ENCODE measurements at regions not wholly inside any gene's neighbourhood (a gene's known extent, or its start where the extent isn't known, plus 50 kb on each side); places are given as distances from the start of the nearest gene placed in this dataset.

- peak; percentile 51 for DNase-seq (ENCODE audit: low read depth)
Observed at GRCh38 chr2:19600506-19600905, 242.1 kb upstream of the OSR1 start.

- DNase-seq (ENCODE audit: low read depth): no peak
Observed at GRCh38 chr2:19598971-19599370, 240.5 kb upstream of the OSR1 start.

- DNase-seq (ENCODE audit: low read depth): no peak
Observed at GRCh38 chr2:19592197-19592596, 233.8 kb upstream of the OSR1 start.

DNA sequence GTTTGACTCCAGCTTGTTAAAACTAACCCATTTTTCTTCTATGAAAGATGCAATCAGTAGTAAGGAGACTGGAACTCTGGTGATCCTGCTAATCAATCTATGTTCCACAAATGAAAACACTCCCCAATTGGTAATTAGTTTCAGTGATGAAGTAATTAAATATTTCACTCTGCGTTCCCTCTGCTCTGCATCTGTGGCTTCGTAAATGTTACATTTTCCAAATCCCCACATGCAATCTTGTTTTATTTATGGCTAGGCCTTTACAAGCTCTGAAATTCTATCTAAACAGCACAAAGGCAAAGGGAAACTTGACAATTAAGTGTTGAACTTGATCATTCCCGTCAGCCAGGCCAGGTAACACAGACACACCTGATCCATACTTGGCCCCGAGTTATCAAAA lies 231.4 kb upstream of the OSR1 start:
- DNase-seq (ENCODE audit: low read depth): no peak

DNA sequence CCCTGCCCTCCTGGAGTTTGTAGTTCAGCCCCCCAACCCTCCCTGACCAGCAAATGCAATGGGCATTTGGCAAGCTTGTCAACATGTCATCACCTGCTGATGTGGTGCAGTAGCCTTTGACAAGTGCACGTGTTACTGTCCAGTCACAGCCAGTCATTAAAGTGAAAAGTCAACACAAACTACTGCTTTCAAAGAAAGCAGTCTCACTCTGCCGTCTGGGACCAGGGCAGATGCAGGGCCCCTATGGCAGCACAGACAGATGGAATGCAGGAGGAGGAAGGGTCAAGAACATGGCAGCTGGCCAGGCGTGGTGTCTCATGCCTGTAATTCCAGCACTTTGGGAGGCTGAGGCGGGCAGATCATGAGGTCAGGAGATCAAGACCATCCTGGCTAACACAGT lies 222.4 kb upstream of the OSR1 start:
- peak; percentile 81 for DNase-seq (ENCODE audit: low read depth)

DNA sequence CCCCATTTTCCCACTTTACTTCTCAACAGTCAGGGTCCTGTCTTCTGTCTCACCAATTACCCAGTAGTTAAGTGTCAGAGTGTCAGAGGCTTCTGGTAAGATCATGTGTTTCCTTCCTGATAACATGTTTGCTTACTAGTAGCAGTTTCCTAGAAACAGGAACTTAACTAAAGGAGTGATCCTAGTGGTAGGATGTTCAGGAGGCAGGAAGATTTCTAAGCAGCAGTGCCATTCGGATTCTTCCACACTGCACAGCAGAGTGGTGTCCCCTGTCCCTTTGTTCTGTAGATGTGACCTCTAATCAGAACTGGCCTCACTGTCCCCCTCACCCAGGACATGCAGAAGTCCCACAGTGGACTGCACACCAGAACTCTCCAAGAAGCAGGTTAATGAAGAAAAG lies 221.8 kb upstream of the OSR1 start:
- no peak for DNase-seq (ENCODE audit: low read depth)

DNA sequence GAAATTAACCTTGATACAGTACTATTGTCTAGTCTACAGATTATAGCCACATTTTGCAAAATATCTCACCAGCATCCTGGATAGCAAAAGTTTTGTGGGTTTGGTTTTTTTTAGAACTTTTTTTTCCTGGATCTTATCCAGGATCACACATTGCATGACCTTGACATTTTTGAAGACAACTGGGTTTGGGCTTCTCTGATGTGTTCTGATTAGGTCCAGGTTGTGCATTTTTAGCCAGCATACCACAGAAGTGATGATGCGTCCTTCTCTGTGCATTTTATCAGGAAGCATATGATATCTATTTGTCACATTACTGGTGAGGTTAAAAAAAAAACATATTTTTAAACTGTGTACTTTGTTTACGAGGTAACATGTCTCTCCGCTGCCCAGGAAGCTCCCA lies 221.0 kb upstream of the OSR1 start:
- DNase-seq (ENCODE audit: low read depth): peak; percentile 44

GRCh38 chr2:19577723-19578122 lies 219.3 kb upstream of the OSR1 start:
- DNase-seq (ENCODE audit: low read depth): peak; percentile 70

GRCh38 chr2:19576411-19576810 lies 218.0 kb upstream of the OSR1 start:
- DNase-seq (ENCODE audit: low read depth): no peak

- peak; percentile 71 for DNase-seq (ENCODE audit: low read depth)
Observed at GRCh38 chr2:19575641-19576040, 217.2 kb upstream of the OSR1 start.

GRCh38 chr2:19574778-19575260 lies 216.4 kb upstream of the OSR1 start:
- peak; percentile 91 for DNase-seq (ENCODE audit: low read depth)

DNA sequence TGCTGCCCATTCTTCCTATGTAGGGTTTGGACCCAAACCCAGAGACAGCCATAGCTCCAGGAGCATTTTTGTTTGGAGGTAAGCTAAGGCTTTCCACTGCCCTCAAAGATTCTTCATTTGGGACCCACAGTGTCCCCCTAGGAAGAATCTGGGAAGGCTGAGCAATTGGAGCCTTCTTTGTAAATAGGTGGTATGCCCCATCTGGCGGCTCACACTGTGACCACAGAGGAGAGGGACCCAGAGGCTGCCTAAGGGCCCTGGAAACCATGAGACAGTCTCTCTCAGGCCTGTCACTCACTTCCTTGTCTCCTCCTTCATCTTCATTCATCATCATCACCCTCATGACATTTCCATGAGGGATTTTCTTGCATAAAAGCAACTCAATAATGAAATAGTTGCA lies 215.4 kb upstream of the OSR1 start:
- DNase-seq (ENCODE audit: low read depth): no peak

DNA sequence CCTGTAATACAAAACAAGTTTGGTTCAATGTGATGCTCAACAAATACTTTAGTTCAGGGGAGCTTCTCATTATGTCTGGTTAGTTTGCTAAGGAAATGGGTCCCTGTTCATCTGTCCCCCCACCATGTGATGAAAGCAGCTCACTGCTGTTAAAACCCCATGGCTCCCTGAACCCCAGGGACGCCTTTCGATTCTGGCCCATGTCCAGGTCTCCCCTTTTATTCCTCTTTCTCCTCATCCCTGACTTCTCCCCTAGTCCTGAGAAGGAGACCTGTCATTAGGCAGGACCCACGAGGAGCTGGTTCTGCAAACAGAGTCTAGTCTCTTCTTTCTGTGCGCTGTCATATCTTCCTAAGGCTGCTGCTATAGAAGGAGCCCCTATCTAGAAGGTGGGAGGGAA lies 213.3 kb upstream of the OSR1 start:
- DNase-seq (ENCODE audit: low read depth): no peak

- peak; percentile 52 for DNase-seq (ENCODE audit: low read depth)
Observed at GRCh38 chr2:19569300-19569791, 210.9 kb upstream of the OSR1 start.

- no peak for DNase-seq (ENCODE audit: low read depth)
Observed at GRCh38 chr2:19568809-19569208, 210.4 kb upstream of the OSR1 start.

DNA sequence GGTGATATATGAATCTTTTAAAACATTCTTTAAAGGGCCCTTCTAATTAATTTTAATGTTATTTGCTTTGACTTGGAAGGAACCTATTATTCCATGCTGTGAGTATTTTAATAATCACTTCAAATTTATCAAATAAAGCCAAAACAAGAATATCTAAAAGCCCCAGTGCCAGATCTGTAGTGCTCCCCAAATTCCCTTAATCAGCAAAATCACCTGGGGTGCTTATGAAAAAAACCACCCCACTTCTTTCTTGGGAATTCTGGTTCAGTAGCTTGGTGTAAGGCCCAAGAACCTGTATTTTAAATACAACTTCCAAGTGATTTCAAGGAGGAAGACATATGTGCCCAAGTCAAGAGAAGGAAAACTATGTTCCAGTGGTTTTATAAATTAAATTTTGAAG lies 202.4 kb upstream of the OSR1 start:
- DNase-seq (ENCODE audit: low read depth): no peak

DNA sequence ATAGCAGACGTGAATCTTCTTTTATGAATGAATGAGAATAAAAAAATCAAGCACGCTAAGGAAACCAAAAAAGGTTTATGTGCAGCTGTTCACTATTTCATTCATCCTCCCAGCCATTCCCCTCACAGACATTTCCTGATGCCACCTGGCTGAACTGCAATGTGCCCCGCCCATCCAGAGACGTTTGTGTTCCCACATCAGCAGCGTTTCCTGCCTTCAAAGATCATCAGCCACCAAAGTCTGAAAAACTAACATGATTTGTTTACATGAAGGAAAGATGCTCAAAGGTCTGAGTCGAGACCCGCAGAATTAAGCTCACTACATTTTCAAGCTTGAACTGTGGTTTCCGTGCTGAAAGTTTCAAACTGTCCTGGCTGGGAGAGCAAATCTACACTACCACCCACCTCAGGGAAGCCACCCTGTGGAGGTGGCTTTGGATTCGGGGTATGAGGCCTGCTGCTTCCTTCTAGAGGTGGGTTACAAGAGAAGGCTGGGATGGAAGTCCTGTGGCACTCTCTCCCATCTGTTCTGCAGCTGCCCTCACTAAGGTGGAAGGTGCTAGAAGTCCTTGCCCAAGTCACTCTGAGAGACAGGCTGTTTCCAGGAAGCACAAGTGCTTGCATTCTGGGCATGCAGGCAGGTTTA lies 201.3 kb upstream of the OSR1 start:
- no peak for DNase-seq (ENCODE audit: low read depth)

DNA sequence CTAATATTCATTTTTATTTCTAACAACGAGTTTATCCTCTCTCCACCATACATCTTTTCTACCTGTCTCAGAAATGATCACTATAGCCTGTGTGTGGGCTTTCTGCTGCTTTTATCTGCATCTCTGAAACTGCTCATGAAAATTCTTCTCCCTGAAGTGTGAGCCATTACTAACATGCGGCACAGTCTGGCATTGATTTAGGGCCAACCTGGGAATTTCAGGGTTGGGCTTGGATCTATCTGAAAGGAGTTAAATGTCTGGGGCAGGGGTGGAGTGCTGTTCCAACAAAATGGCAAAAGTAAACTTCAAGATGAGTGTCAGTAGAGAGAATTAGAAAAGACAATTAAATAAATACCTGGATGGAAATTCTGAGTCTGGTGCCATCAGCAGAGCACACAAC lies 198.2 kb upstream of the OSR1 start:
- no peak for DNase-seq (ENCODE audit: low read depth)

- no peak for DNase-seq (ENCODE audit: low read depth)
Observed at GRCh38 chr2:19554520-19554919, 196.1 kb upstream of the OSR1 start.

- DNase-seq (ENCODE audit: low read depth): no peak
Observed at GRCh38 chr2:19552270-19552669, 193.8 kb upstream of the OSR1 start.

- no peak for DNase-seq (ENCODE audit: low read depth)
Observed at GRCh38 chr2:19550750-19551149, 192.3 kb upstream of the OSR1 start.

DNA sequence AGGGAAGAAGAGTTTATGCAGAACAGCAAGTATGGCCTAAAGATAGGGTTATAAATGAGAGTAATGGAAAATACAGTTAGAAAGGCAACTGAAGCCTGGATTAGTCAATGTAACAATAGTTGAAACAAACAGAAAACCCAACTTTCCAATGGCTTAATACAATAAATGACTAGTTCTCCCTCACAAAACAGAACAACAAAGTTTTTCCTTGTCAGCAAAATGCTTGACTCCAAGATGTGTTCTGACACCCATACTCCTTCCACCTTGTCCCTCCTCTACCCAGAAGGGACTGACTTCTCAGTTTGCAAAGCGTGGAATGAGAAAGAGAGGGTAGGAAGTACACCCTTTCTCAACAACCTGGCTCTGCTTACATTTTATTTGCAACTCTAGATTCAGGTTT lies 191.4 kb upstream of the OSR1 start:
- no peak for DNase-seq (ENCODE audit: low read depth)

GRCh38 chr2:19548116-19548515 lies 189.7 kb upstream of the OSR1 start:
- no peak for DNase-seq (ENCODE audit: low read depth)

- peak; percentile 8 for DNase-seq (ENCODE audit: low read depth)
Observed at GRCh38 chr2:19547321-19547720, 188.9 kb upstream of the OSR1 start.

Data from EH (cell line).